CD4-positive, alpha-beta T cell (primary cell): ENCODE measurements at regions not wholly inside any gene's neighbourhood (a gene's known extent, or its start where the extent isn't known, plus 50 kb on each side); places are given as distances from the start of the nearest gene placed in this dataset.
A peak's percentile ranks its signal among the peaks of the same experiment; 100 is the strongest.

Experiments
- ATAC-seq: fragments of 200-7000 bp; cut with Tn5 transposase; one replicate; pipeline ENCODE4 v1.10.0; 2022; ENCODE audit warnings: mild to moderate bottlenecking; ENCODE audit not compliant: poor library complexity
- CTCF ChIA-PET: fragments of 350-600 bp; sonication (Branson Sonifier 250); formaldehyde crosslinking; loops from one replicate; lab custom pipeline; 2021; ENCODE audit warnings: antibody characterized with exemption, inconsistent platforms; lab: Charles Lee
- POLR2A ChIA-PET: fragments of 350-600 bp; sonication (Branson Sonifier 250); formaldehyde crosslinking; loops from one replicate; lab custom pipeline; 2021; ENCODE audit warnings: antibody characterized with exemption, inconsistent platforms; lab: Charles Lee
- DNase-seq, 14 experiments: peaks; one replicate each; pipeline ENCODE4 v3.0.0-alpha.2; 2013 to 2020; ENCODE audit warnings: mixed read lengths in 2 of 14
- H3K27ac ChIP-seq, 2 donors: one replicate each; pipeline versions ENCODE4 v1.5.1 to v1.7.0; 2013; ENCODE audit warnings: low read length in 2 of 2, low read depth in 1 of 2, mild to moderate bottlenecking in 1 of 2
- H3K27me3 ChIP-seq, 2 experiments: 1 replicate in 1 of 2; 2 replicates in 1 of 2; pipeline versions ENCODE4 v1.6.1 to v1.7.0; 2013; ENCODE audit warnings: low read length in 2 of 2, control low read depth in 1 of 2, mild to moderate bottlenecking in 1 of 2, moderate library complexity in 1 of 2; ENCODE audit not compliant: insufficient read depth in 2 of 2, control insufficient read depth in 1 of 2
- H3K36me3 ChIP-seq: one replicate; pipeline ENCODE4 v1.6.1; 2013; ENCODE audit warnings: low read length, control low read depth; ENCODE audit not compliant: insufficient read depth
- H3K4me1 ChIP-seq: one replicate; pipeline ENCODE4 v1.6.1; 2013; ENCODE audit warnings: low read length, control low read depth; ENCODE audit not compliant: insufficient read depth
- H3K4me3 ChIP-seq: one replicate; pipeline ENCODE4 v1.5.1; 2013; ENCODE audit warnings: mild to moderate bottlenecking, low read length, moderate library complexity
- H3K9me3 ChIP-seq, 2 experiments: 1 replicate in 1 of 2; 2 replicates in 1 of 2; pipeline versions ENCODE4 v1.6.1 to v1.7.0; 2013; ENCODE audit warnings: low read length in 2 of 2, mild to moderate bottlenecking in 2 of 2, control low read depth in 1 of 2, moderate library complexity in 1 of 2; ENCODE audit not compliant: control insufficient read depth in 1 of 2, insufficient read depth in 1 of 2
- H3K27ac Mint-ChIP-seq: one replicate; pipeline ENCODE4 v1.8.0; 2020; ENCODE audit warnings: mixed read lengths
- H3K27me3 Mint-ChIP-seq: one replicate; pipeline ENCODE4 v1.8.0; 2021; ENCODE audit warnings: mixed read lengths
- H3K36me3 Mint-ChIP-seq: one replicate; pipeline ENCODE4 v1.8.0; 2021; ENCODE audit warnings: low read depth, mixed read lengths
- H3K4me1 Mint-ChIP-seq: one replicate; pipeline ENCODE4 v1.8.0; 2021; ENCODE audit warnings: low read depth, mixed read lengths
- H3K4me3 Mint-ChIP-seq: one replicate; pipeline ENCODE4 v1.8.0; 2020; ENCODE audit warnings: mild to moderate bottlenecking, mixed read lengths
- H3K9me3 Mint-ChIP-seq: one replicate; pipeline ENCODE4 v1.8.0; 2020; ENCODE audit warnings: mixed read lengths
- intact Hi-C, 2 experiments: fragments of 100-400 bp; cut with DNase I in 1 of 2; cut with micrococcal nuclease in 1 of 2; formaldehyde crosslinking; loops; one replicate each; pipeline versions ENCODE4 v1.15.1 to v1.9.0; 2023 to 2025; cut with DNase I, micrococcal nuclease
- TF ChIP-seq, protein P1 (sequence below): fragments of 200-600 bp; IDR thresholded peaks from one replicate; pipeline ENCODE4 v1.8.0; 2022; ENCODE audit warnings: antibody characterized with exemption, mild to moderate bottlenecking

DNA sequence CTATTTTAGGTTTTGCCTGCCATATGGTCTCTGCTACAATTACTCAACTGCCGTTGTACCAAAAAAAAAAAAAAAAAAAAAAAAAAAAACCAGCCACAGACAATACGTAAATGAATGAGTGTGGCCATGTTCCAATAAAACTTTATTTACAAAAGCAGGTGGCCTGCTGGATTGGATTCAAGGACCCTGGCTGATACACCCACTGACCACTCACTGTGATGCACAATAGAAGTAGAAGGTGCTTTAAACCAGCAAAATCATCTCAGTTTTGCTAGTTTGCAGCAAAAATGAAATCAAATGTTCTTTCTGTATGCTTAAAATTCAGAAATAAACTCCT is 137.4 kb downstream of the AKAIN1 start:
- H3K4me3 Mint-ChIP-seq: no peak overlapping the region
- H3K36me3 ChIP-seq: no peaks in the 10 kb centered on the region
- H3K36me3 Mint-ChIP-seq: no peaks in the 10 kb centered on the region
- no peak for ATAC-seq
- intact Hi-C loops: no loop called here
- no peak overlapping the region for H3K4me3 ChIP-seq
- H3K9me3 ChIP-seq: no peaks in the 10 kb centered on the region
- POLR2A ChIA-PET: interaction anchor here (2.1 to 2.8 kb wide), 2 partner anchors 178 to 236 kb away, joined by 10 to 22 read pairs; partner anchors contain the start of gene ZBTB14
- no peaks in the 10 kb centered on the region for H3K9me3 Mint-ChIP-seq
- CTCF ChIA-PET: no interaction called here
- H3K4me1 Mint-ChIP-seq: peaks cover 23% of the 10 kb centered on the region
- DNase-seq: no peak
- peaks cover 18% of the 10 kb centered on the region for H3K4me1 ChIP-seq
- no peak overlapping the region for H3K27ac ChIP-seq
- H3K27me3 Mint-ChIP-seq: peaks cover 8% of the 10 kb centered on the region
- TF ChIP-seq, protein P1, sequence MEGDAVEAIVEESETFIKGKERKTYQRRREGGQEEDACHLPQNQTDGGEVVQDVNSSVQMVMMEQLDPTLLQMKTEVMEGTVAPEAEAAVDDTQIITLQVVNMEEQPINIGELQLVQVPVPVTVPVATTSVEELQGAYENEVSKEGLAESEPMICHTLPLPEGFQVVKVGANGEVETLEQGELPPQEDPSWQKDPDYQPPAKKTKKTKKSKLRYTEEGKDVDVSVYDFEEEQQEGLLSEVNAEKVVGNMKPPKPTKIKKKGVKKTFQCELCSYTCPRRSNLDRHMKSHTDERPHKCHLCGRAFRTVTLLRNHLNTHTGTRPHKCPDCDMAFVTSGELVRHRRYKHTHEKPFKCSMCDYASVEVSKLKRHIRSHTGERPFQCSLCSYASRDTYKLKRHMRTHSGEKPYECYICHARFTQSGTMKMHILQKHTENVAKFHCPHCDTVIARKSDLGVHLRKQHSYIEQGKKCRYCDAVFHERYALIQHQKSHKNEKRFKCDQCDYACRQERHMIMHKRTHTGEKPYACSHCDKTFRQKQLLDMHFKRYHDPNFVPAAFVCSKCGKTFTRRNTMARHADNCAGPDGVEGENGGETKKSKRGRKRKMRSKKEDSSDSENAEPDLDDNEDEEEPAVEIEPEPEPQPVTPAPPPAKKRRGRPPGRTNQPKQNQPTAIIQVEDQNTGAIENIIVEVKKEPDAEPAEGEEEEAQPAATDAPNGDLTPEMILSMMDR: no peak
- H3K27ac Mint-ChIP-seq: no peak overlapping the region
- no peaks in the 10 kb centered on the region for H3K27me3 ChIP-seq

DNA sequence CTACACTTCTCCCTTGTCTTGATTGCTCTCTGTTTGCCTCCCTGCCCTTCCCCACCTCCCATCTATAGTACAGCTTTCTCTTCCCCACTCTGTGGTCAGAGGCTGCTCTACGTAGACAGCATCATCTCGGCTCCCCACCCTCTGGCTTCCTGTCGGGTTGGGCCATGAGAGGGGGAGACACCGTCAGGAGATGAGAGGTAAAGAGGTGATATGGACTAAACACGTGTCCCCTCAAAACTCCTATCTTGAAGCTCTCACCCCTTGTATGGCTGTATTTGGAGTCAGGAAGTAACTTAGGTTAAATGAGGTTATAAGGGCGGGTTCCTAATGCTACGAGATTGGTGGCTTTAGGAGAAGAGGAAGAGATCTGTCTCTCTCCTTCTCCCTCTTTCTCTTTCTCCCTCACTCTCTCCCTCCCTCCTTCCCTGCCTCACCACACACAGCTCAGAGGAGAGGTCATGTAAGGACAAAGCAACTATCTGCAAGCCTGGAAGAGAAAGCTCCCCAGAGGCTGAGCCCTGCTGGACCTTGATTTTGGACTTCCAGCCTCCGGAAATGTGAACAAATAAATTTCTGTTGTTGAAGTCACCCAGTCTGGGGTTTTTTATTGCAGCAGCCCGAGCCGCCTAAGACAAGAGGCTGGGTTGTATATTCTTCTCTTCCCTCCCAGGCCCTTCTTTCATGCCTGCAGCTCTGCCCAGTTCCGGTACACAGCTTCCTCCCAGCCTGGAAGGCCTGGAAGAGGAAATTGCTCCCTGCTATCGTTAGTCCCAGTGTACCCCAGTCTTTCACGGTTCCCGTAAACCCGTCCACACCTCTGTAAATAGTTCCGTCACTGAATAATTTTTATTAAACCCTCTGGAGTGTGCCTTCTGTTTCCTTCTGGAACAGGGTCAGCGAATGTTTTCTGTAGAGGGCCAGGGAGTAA is 138.0 kb downstream of the AKAIN1 start:
- Mint-ChIP-seq H3K36me3 (no peaks in the 10 kb centered on the region), H3K4me1 (peaks cover 23% of the 10 kb centered on the region), H3K9me3 (no peaks in the 10 kb centered on the region), H3K27ac (peak overlapping the region; percentile 57), H3K4me3 (peak overlapping the region; percentile 39), H3K27me3 (peaks cover 8% of the 10 kb centered on the region)
- Histone ChIP-seq H3K36me3 (no peaks in the 10 kb centered on the region), H3K4me3 (peak overlapping the region; percentile 17), H3K27ac (no peak overlapping the region), H3K4me1 (peaks cover 18% of the 10 kb centered on the region), H3K9me3 (no peaks in the 10 kb centered on the region), H3K27me3 (no peaks in the 10 kb centered on the region)
- peak; percentile 91 for ATAC-seq
- ChIA-PET CTCF (interaction anchor here (2.5 kb wide), 1 partner anchor 953 kb away, joined by 10 read pairs; no protein-coding TSS in a partner anchor), POLR2A (interaction anchor here (0.6 to 2.8 kb wide), 3 partner anchors 100 to 237 kb away, joined by 3 to 22 read pairs (median 10); partner anchors contain the start of gene ZBTB14)
- DNase-seq: peak in 12 of 14 experiments; percentile 9 to 70 (median 38)
- intact Hi-C loops: no loop called here
- TF ChIP-seq, protein P1: no peak

DNA sequence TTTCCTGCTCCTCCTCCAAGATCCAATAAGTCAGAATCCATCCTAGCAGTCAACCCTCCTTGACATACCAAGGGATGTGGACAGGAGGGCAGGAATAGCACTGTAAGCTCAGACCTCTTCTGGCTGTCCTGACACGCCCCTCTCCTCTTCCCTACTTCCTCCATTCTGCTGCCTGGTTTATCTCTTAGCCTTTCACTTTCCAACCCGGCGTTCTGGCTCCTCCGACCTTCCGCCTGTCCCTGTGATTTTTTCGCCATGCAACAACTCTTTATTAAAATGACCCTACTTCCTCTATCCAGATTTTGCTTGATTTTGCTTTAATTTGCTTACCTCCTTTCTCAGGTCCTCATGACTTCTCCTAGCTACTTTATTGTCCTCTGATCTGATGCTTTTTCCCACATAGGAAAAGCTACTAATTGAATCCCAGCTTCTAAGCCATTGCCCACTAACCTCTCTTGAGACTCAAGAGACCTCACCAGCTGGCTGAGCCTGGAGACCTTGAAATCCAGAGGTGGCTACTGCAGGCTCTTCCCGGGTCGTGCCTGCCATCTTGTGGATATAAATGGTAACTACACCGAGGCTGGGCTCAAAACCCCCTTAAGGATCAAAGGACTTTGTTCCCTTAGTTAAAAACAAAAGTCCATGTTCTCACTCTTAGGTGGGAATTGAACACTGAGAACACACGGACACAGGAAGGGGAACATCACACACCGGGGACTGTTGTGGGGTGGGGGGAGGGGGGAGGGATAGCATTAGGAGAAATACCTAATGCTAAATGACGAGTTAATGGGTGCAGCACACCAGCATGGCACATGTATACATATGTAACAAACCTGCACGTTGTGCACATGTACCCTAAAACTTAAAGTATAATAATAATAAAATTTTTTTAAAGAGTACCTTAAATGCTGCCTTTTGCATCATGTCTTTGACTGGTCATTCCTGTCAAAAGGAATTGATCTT is 139.4 kb downstream of the AKAIN1 start:
- Mint-ChIP-seq H3K27me3 (peaks cover 8% of the 10 kb centered on the region), H3K4me1 (peaks cover 23% of the 10 kb centered on the region), H3K9me3 (no peaks in the 10 kb centered on the region), H3K36me3 (no peaks in the 10 kb centered on the region), H3K27ac (peak overlapping the region; percentile 40), H3K4me3 (no peak overlapping the region)
- DNase-seq (peak; percentile 13 to 70 (median 26)), ATAC-seq (peak; percentile 25)
- CTCF ChIA-PET: interaction anchor here (2.5 kb wide), 1 partner anchor 951 kb away, joined by 10 read pairs; no protein-coding TSS in a partner anchor
- POLR2A ChIA-PET: interaction anchor here (0.6 to 2.8 kb wide), 3 partner anchors 102 to 238 kb away, joined by 3 to 22 read pairs (median 10); partner anchors contain the start of gene ZBTB14
- Histone ChIP-seq H3K36me3 (no peaks in the 10 kb centered on the region), H3K4me3 (no peak overlapping the region), H3K27ac (no peak overlapping the region), H3K4me1 (peaks cover 18% of the 10 kb centered on the region), H3K9me3 (no peaks in the 10 kb centered on the region), H3K27me3 (no peaks in the 10 kb centered on the region)
- TF ChIP-seq, protein P1: peak; percentile 68
- intact Hi-C loops: loop anchor here in 1 of 2 experiments (1.0 to 2.0 kb wide), 2 partner anchors 950 to 1287 kb away; no protein-coding TSS in a partner anchor
